ENCODE measurements at regions not wholly inside any gene's neighbourhood (a gene's known extent, or its start where the extent isn't known, plus 50 kb on each side); places are given as distances from the start of the nearest gene placed in this dataset.

DNA sequence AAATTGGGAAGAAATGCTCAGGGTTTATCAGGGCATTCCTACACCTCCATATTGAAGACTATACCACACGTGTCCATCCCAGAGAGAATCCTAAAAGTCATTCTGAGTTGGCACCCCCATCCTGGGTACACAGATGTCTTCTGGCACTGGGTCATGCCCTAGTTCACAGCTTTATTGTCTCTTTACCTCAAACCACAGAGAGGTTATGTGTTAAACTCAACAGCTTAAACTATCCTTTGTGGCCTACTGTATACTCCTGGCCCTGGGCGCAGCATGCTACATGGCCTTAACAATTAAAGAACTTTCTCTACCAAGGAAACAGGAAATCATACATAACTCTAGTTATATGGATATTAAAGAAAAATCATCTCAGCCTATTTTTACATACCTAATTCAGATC is 115.6 kb upstream of the SEM1 start:
- TF ChIP-seq, protein P1, sequence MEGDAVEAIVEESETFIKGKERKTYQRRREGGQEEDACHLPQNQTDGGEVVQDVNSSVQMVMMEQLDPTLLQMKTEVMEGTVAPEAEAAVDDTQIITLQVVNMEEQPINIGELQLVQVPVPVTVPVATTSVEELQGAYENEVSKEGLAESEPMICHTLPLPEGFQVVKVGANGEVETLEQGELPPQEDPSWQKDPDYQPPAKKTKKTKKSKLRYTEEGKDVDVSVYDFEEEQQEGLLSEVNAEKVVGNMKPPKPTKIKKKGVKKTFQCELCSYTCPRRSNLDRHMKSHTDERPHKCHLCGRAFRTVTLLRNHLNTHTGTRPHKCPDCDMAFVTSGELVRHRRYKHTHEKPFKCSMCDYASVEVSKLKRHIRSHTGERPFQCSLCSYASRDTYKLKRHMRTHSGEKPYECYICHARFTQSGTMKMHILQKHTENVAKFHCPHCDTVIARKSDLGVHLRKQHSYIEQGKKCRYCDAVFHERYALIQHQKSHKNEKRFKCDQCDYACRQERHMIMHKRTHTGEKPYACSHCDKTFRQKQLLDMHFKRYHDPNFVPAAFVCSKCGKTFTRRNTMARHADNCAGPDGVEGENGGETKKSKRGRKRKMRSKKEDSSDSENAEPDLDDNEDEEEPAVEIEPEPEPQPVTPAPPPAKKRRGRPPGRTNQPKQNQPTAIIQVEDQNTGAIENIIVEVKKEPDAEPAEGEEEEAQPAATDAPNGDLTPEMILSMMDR (conservative IDR thresholded peaks at IDR 0.05; ENCODE audit: low read depth, low read length), result no peak
- no peak for TF ChIP-seq EZH2 (IDR thresholded peaks at IDR 0.05; ENCODE audit: borderline replicate concordance, low read depth, low read length, poor library complexity, severe bottlenecking)
